ENCODE measurements at regions not wholly inside any gene's neighbourhood (a gene's known extent, or its start where the extent isn't known, plus 50 kb on each side); places are given as distances from the start of the nearest gene placed in this dataset.

DNA sequence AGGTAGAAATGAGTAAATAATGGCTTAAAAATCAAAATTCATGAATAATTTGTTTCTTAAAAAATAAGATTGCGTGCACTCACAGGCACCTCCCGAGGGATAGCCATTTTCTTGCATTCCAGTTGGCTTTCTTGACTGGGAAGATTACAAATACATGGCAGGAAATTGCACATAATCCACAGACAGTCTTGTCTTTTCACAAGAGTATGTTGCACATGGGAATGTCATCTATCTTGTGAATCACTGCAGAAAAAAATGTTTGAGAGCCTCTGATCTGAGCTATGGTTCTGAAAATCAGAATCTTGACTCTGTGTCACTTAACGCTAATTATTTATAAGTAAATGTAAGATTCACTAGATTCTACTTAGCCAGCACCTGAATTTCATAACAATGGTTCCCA lies 74.1 kb upstream of the PRKG1 start:
- Histone ChIP-seq H3K27me3 (no peaks in the 10 kb centered on the region), H3K9me3 (no peaks in the 10 kb centered on the region), H3K4me1 (ENCODE audit: insufficient read depth) (no peaks in the 10 kb centered on the region), H3K36me3 (no peaks in the 10 kb centered on the region), H3K27ac (no peak overlapping the region), H3K4me3 (no peak overlapping the region)
- no peak for TF ChIP-seq POLR2A (IDR thresholded peaks at IDR 0.05)
- no peak for TF ChIP-seq EP300 (IDR thresholded peaks at IDR 0.05)
- TF ChIP-seq CTCF (IDR thresholded peaks at IDR 0.05): no peak
- 87 to 88% (median 88%) methylated on average over 3 of the region's 3 CpGs for WGBS, 3 donors
- intact Hi-C loops (cut with DNase I): loop anchor here in 1 of 4 donors (10.0 kb wide), 1 partner anchor 425 kb away; no protein-coding TSS in a partner anchor
- no peak for DNase-seq

- H3K4me3 ChIP-seq: no peak overlapping the region
- no peaks in the 10 kb centered on the region for H3K27me3 ChIP-seq
- TF ChIP-seq EP300 (IDR thresholded peaks at IDR 0.05): no peak
- TF ChIP-seq POLR2A (IDR thresholded peaks at IDR 0.05): no peak
- no peak for TF ChIP-seq CTCF (IDR thresholded peaks at IDR 0.05)
- H3K4me1 ChIP-seq (ENCODE audit: insufficient read depth): no peaks in the 10 kb centered on the region
- no peak for DNase-seq
- WGBS, 3 donors: 77 to 89% (median 88%) methylated on average over 2 of the region's 2 CpGs
- H3K9me3 ChIP-seq: no peaks in the 10 kb centered on the region
- intact Hi-C loops (cut with DNase I): loop anchor here in 1 of 4 donors (10.0 kb wide), 1 partner anchor 424 kb away; no protein-coding TSS in a partner anchor
- no peaks in the 10 kb centered on the region for H3K36me3 ChIP-seq
- H3K27ac ChIP-seq: no peak overlapping the region
Measured at GRCh38 chr10:51000976-51001375, 73.3 kb upstream of the PRKG1 start.

- TF ChIP-seq EP300 (IDR thresholded peaks at IDR 0.05): no peak
- TF ChIP-seq CTCF (IDR thresholded peaks at IDR 0.05): peak in 2 of 3 donors; percentile 63 to 72
- no peak for TF ChIP-seq POLR2A (IDR thresholded peaks at IDR 0.05)
- WGBS, 3 donors: 0% methylated on average over 1 of the region's 1 CpG
- no peak overlapping the region for H3K4me3 ChIP-seq
- intact Hi-C loops (cut with DNase I): loop anchor here in 1 of 4 donors (10.0 kb wide), 1 partner anchor 423 kb away; no protein-coding TSS in a partner anchor
- H3K4me1 ChIP-seq (ENCODE audit: insufficient read depth): no peaks in the 10 kb centered on the region
- H3K27ac ChIP-seq: no peak overlapping the region
- no peaks in the 10 kb centered on the region for H3K36me3 ChIP-seq
- no peak for DNase-seq
- H3K27me3 ChIP-seq: no peaks in the 10 kb centered on the region
- no peaks in the 10 kb centered on the region for H3K9me3 ChIP-seq
Measured at GRCh38 chr10:51001587-51001986, 72.7 kb upstream of the PRKG1 start.

GRCh38 chr10:51002469-51002868 lies 71.8 kb upstream of the PRKG1 start:
- intact Hi-C loops (cut with DNase I): loop anchor here in 1 of 4 donors (10.0 kb wide), 1 partner anchor 422 kb away; no protein-coding TSS in a partner anchor
- H3K27me3 ChIP-seq: no peaks in the 10 kb centered on the region
- no peaks in the 10 kb centered on the region for H3K36me3 ChIP-seq
- H3K9me3 ChIP-seq: no peaks in the 10 kb centered on the region
- TF ChIP-seq EP300 (IDR thresholded peaks at IDR 0.05) (no peak), POLR2A (IDR thresholded peaks at IDR 0.05) (no peak), CTCF (IDR thresholded peaks at IDR 0.05) (no peak)
- 76 to 88% (median 77%) methylated on average over 1 of the region's 1 CpG for WGBS, 3 donors
- no peak for DNase-seq
- H3K4me1 ChIP-seq (ENCODE audit: insufficient read depth): no peaks in the 10 kb centered on the region
- no peak overlapping the region for H3K4me3 ChIP-seq
- no peak overlapping the region for H3K27ac ChIP-seq

All from ovary (tissue), 7 donors.